ENCODE measurements at regions not wholly inside any gene's neighbourhood (a gene's known extent, or its start where the extent isn't known, plus 50 kb on each side); places are given as distances from the start of the nearest gene placed in this dataset.

DNA sequence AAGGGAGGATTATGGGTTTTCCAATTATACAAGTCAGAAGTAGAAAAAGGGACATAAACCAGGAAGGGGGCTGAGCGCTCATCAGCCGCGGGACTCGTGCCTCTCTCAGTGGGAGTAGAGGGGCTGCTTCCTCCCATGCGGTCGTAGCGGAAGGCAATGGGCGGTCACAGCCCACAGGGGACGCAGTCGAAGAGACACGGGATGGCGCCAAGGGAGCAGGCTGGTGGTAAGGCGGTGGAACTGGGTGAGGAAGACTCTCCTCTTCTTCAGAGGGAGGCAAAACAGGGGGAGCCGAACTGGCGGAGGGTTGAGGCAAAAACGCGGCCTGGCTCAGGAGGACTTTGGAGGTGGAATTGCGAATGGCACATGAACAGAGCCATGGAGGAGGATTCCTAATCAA is 677.7 kb downstream of the TMEM121 start:
- DNase-seq (ENCODE audit: extremely low read depth, low read depth): no peak
- H3K4me3 ChIP-seq (replicated peaks; ENCODE audit: low read depth, low read length): no peak overlapping the region

DNA sequence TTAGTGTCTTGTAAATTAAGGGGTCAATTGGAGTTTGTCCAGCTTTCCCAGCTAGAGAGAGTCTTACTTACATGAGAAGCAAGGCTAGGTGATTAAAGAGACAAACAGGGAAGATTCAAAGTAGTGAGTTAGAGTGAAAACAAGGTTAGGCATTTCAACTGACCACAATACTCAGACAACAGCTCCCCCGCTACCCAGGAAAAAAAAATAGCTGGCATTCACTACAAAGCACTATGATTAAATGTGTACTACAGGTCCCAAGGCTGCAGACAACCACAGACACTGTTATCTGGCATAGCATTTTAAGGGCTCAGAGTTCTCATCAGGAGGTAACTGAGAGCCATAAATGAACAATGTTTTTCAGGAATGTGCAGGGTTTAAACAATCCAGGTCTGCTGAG is 680.9 kb downstream of the TMEM121 start:
- H3K4me3 ChIP-seq (replicated peaks; ENCODE audit: low read depth, low read length): no peak overlapping the region
- no peak for DNase-seq (ENCODE audit: extremely low read depth, low read depth)
- TF ChIP-seq CTCF (IDR thresholded peaks at IDR 0.05; ENCODE audit: low read depth, low read length, missing control alignments): no peak

More for the DNA sequence above, 677.7 kb downstream of the TMEM121 start:
- TF ChIP-seq CTCF (IDR thresholded peaks at IDR 0.05; ENCODE audit: low read depth, low read length, missing control alignments): no peak

GRCh38 chr14:106208794-106209193 is 682.4 kb downstream of the TMEM121 start:
- H3K4me3 ChIP-seq (replicated peaks; ENCODE audit: low read depth, low read length): no peak overlapping the region
- TF ChIP-seq CTCF (IDR thresholded peaks at IDR 0.05; ENCODE audit: low read depth, low read length, missing control alignments): no peak
- no peak for DNase-seq (ENCODE audit: extremely low read depth, low read depth)

- no peak for DNase-seq (ENCODE audit: extremely low read depth, low read depth)
- no peak for TF ChIP-seq CTCF (IDR thresholded peaks at IDR 0.05; ENCODE audit: low read depth, low read length, missing control alignments)
Measured at GRCh38 chr14:106209755-106210154, 683.4 kb downstream of the TMEM121 start.

DNA sequence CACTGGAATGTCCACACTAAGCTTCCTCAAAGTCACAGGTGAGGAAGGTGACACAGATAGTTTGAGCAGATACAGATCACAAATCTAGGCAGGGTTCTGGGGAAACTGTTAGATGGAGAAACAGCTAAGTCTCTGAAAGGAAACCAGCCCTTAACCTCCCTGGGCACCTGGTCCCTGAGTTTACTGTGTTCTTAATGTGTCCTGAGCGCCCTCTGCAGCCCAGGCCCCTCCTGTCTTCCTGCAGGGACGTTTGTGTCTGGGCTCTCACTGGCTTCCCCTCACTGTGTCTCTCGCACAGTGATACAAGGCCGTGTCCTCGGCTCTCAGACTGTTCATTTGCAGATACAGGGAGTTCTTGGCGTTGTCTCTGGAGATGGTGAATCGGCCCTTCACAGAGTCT is 684.3 kb downstream of the TMEM121 start:
- no peak for TF ChIP-seq CTCF (IDR thresholded peaks at IDR 0.05; ENCODE audit: low read depth, low read length, missing control alignments)
- no peak overlapping the region for H3K4me3 ChIP-seq (replicated peaks; ENCODE audit: low read depth, low read length)
- DNase-seq (ENCODE audit: extremely low read depth, low read depth): no peak

More at GRCh38 chr14:106209755-106210154, 683.4 kb downstream of the TMEM121 start:
- no peak overlapping the region for H3K4me3 ChIP-seq (replicated peaks; ENCODE audit: low read depth, low read length)

- H3K4me3 ChIP-seq (replicated peaks; ENCODE audit: low read depth, low read length): no peak overlapping the region
- no peak for TF ChIP-seq CTCF (IDR thresholded peaks at IDR 0.05; ENCODE audit: low read depth, low read length, missing control alignments)
- no peak for DNase-seq (ENCODE audit: extremely low read depth, low read depth)
Measured at GRCh38 chr14:106211334-106211900, 685.0 kb downstream of the TMEM121 start.

DNA sequence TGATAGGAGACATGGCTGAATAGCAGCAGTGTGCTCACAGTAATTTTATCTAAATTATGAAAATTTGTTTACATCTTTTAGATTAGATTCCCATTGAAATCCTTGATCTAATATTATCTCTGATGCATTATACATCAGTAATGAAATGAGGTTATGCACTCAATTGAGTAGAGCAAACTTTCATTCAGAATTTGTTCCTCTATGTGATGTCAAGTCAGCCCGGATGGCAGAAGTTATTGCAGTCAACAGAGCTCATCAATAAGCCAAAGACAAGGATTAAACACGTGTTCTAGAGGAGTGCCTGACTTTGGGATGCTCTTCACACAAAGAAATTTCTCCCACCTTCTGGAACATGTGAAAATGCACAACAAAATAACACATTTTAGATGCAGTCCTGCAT is 688.8 kb downstream of the TMEM121 start:
- no peak overlapping the region for H3K4me3 ChIP-seq (replicated peaks; ENCODE audit: low read depth, low read length)
- no peak for DNase-seq (ENCODE audit: extremely low read depth, low read depth)
- TF ChIP-seq CTCF (IDR thresholded peaks at IDR 0.05; ENCODE audit: low read depth, low read length, missing control alignments): no peak

Measured in HFF-Myc (cell line).